ENCODE measurements at regions not wholly inside any gene's neighbourhood (a gene's known extent, or its start where the extent isn't known, plus 50 kb on each side); places are given as distances from the start of the nearest gene placed in this dataset.

- TF ChIP-seq CTCF (IDR thresholded peaks at IDR 0.05) (no peak), EP300 (IDR thresholded peaks at IDR 0.05) (no peak), JUN (IDR thresholded peaks at IDR 0.05) (no peak), RFX5 (IDR thresholded peaks at IDR 0.05) (no peak), MAX (IDR thresholded peaks at IDR 0.05) (no peak)
Observed at GRCh38 chr5:7325975-7326913, 69.7 kb upstream of the ADCY2 start.

All from A549 (cell line).